GM10266 (cell line): ENCODE measurements at regions not wholly inside any gene's neighbourhood (a gene's known extent, or its start where the extent isn't known, plus 50 kb on each side); places are given as distances from the start of the nearest gene placed in this dataset.

Experiments
- DNase-seq: peaks from one replicate; pipeline ENCODE4 v3.0.0; 2012; ENCODE audit errors: extremely low spot score
- CTCF ChIP-seq: IDR thresholded peaks from 2 replicates; pipeline ENCODE4 v1.5.1; 2012; ENCODE audit warnings: mild to moderate bottlenecking, low read depth; ENCODE audit not compliant: control insufficient read depth, insufficient read depth; ENCODE audit errors: missing control alignments

DNA sequence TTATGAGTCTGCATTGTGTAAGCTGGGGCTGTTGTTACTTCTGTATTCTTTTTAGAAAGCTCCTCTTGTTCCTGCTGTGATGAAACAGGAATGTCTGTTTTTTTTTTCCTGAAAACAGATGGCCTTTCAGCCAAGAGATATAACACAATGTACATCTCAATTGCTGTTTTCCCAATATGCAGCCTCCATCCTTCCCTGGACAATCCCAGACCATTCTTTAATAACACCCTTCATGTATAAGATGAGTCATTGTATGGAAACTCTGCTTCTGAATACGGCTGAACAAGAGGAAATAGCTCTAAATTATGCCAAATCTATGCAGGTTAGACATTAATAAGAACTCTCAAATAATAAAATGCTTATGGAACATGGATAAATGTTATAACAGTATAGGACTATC is 60.2 kb upstream of the LRRC4C start:
- no peak for DNase-seq
- TF ChIP-seq CTCF = no peak

DNA sequence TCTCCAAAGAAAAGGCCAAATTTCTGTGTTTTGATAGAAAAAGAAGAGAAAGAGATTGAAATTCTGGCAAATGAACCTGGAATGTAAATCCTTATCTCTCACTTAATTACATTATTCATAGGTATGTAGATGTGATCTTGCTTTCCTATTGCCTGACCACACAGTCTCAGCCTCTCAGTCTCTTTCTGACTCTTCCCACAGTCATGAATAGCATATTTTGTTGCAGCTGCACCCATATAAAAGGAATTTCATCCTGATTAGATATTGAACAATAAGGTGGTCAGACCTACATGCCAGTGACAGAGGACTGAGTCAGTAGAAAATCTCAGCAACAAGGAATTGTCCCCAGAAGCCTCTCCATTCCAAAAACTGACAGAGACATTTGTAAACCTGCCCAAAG is 62.9 kb upstream of the LRRC4C start:
- no peak for TF ChIP-seq CTCF
- no peak for DNase-seq

DNA sequence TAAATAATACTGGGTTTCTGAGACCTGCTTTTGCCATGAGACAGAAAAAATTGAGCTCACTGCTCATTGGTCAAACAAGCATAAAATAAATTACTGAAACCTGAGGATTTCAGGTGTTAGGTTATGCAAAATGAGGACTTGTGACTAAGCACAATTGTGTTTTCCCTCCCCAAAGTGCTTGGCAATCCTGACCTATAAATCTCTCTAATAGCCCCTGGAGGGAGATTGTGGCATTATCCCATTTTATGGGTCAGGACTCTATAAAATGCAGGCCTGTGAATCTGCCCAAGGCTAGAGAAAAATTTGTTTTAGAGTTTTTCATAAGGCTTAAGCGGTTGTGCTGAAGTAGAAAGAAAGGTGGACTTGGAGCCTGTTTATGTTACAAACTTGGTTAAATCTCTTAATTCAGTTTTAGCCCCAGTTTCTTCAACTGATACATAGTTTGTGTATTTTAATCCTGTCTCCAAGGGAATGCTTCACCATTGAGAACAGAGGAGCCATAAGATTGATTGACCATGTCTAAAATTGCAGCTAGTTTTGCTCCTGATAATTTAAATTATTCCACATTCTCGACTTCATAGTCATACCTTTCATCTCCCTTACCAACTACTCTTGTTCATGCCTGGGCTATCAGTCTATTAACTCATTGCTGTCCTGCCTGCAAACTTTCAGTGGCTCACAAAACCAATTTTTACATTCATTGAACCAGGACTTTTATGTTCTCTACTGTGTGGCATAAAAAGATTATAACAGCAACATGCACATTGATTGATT is 63.6 kb upstream of the LRRC4C start:
- DNase-seq = no peak
- TF ChIP-seq CTCF = no peak

DNA sequence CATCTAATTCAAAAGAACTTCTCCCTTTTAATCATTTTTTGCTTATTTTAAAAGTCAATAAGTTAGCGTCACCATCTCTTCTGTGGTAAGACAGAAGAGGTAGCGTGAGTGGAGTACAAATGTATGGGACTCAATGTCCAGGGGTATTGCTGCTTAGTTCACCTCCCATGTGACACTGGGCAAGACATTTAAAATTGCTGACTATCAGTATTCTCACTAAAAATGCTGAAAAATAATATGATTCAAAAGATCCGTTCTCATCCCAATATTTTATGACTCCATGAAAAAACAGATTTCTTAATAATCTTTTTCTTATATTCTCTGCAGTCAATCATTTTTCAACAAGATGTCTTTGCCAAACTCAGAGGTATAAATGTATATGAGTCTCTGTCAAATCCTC is 68.1 kb upstream of the LRRC4C start:
- no peak for DNase-seq
- no peak for TF ChIP-seq CTCF

GRCh38 chr11:41532413-41532812 is 73.0 kb upstream of the LRRC4C start:
- DNase-seq = no peak
- TF ChIP-seq CTCF = no peak

DNA sequence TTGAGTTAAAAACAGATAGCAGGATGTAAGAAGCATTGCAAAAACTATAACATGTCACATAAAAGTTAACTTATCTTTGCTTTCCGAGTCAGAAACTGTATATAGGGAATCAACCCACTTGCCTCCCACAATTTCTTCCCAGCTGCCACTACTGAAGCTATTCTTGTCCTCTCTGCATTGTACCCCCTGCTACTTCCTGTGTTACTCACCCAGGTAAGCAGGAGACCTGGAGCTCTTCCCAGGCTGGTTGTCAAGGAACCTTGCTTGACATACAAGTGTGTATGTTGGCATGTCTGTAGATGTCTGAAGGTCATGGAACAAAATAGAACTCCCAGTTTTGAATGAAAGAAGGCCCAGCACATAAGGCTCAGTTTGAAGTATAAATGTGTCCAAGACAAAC is 74.3 kb upstream of the LRRC4C start:
- no peak for DNase-seq
- TF ChIP-seq CTCF = no peak

GRCh38 chr11:41534391-41534790 is 74.9 kb upstream of the LRRC4C start:
- TF ChIP-seq CTCF = no peak
- no peak for DNase-seq
